ENCODE measurements at regions not wholly inside any gene's neighbourhood (a gene's known extent, or its start where the extent isn't known, plus 50 kb on each side); places are given as distances from the start of the nearest gene placed in this dataset.

DNA sequence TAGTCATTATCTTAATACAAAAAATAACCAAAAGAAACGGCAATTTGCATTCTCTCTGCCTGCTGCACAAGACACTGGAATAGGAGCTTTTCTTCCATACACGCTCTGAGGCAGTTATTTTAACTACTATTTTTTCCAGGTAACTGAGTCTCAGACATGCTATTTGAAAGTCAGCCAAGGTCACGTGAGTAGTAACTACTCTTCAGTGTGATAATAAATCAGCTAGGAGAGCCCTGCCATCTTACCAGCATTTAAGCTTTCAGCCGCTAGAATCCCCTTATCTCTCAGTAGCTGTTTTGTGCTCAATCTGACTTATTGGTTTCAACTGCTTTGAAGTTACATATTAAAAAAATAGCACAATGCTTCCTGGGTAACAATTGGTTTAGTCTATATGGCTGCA, 84.5 kb downstream of the NRN1 start:
- TF ChIP-seq, protein P1, sequence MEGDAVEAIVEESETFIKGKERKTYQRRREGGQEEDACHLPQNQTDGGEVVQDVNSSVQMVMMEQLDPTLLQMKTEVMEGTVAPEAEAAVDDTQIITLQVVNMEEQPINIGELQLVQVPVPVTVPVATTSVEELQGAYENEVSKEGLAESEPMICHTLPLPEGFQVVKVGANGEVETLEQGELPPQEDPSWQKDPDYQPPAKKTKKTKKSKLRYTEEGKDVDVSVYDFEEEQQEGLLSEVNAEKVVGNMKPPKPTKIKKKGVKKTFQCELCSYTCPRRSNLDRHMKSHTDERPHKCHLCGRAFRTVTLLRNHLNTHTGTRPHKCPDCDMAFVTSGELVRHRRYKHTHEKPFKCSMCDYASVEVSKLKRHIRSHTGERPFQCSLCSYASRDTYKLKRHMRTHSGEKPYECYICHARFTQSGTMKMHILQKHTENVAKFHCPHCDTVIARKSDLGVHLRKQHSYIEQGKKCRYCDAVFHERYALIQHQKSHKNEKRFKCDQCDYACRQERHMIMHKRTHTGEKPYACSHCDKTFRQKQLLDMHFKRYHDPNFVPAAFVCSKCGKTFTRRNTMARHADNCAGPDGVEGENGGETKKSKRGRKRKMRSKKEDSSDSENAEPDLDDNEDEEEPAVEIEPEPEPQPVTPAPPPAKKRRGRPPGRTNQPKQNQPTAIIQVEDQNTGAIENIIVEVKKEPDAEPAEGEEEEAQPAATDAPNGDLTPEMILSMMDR (IDR thresholded peaks at IDR 0.05; ENCODE audit: insufficient read depth, low read depth, low read length, missing control alignments), result no peak
- no peak for DNase-seq (ENCODE audit: low read depth)
- H3K4me3 ChIP-seq (ENCODE audit: low read depth, low read length), result no peak overlapping the region

DNA sequence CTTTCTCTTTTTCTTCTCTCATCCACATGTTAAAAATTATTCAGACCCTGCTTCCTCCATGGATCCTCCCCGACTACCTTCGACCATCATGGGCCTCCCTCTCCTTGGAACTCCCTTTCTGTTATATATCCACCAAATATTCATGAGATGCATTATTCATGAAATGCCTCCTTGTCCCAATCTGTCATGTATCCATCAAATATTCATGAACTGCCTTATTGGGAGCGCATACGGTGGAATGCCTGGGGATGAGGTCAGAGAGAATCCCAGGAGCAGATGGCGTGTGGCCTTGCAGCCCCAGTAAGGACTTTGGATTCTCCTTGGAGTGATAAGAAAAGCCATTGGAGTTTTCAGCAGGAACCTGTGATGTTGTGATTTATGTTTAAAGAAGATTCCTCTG, 97.0 kb downstream of the NRN1 start:
- no peak overlapping the region for H3K4me3 ChIP-seq (ENCODE audit: low read depth, low read length)
- DNase-seq (ENCODE audit: low read depth), result no peak
- TF ChIP-seq, protein P1 (IDR thresholded peaks at IDR 0.05; ENCODE audit: insufficient read depth, low read depth, low read length, missing control alignments), result no peak

DNA sequence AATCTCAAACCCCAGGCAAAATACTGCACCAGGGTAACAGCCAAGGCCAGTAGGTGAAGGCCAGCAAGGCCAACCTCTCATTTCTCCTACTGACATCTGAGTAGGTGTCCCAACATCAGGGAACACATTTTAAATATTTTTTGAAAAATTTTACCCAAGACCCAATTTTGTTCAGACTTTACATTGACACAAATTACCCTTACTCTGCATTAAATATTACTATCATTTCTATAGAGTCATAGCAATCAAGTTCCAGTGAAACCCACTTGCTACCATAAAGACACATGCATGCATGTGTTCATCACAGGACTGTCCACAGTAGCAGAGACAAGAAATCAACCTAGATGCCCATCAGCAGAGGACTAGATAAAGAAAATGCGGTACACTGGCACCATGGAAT, 99.9 kb downstream of the NRN1 start:
- TF ChIP-seq, protein P1 (IDR thresholded peaks at IDR 0.05; ENCODE audit: insufficient read depth, low read depth, low read length, missing control alignments), result no peak
- no peak for DNase-seq (ENCODE audit: low read depth)

DNA sequence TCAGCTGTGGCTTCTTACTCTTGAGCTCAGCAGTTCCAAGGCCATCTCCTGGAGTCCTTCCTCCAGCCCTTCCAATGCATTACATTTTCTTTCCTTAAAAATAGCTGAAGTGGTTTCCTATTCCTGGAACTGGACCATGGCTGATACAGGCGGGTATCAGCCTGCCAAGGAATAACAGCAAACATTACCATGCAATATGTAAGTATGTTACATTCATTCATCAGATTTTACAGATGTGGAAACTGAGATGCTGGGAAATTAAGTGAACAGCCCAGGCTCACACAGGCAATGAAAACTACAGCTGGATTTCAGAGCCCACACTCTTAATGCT, 100.4 kb downstream of the NRN1 start:
- TF ChIP-seq, protein P1 (IDR thresholded peaks at IDR 0.05; ENCODE audit: insufficient read depth, low read depth, low read length, missing control alignments), result no peak
- no peak overlapping the region for H3K4me3 ChIP-seq (ENCODE audit: low read depth, low read length)
- no peak for DNase-seq (ENCODE audit: low read depth)

More for the DNA sequence above, 99.9 kb downstream of the NRN1 start:
- H3K4me3 ChIP-seq (ENCODE audit: low read depth, low read length), result no peak overlapping the region

DNA sequence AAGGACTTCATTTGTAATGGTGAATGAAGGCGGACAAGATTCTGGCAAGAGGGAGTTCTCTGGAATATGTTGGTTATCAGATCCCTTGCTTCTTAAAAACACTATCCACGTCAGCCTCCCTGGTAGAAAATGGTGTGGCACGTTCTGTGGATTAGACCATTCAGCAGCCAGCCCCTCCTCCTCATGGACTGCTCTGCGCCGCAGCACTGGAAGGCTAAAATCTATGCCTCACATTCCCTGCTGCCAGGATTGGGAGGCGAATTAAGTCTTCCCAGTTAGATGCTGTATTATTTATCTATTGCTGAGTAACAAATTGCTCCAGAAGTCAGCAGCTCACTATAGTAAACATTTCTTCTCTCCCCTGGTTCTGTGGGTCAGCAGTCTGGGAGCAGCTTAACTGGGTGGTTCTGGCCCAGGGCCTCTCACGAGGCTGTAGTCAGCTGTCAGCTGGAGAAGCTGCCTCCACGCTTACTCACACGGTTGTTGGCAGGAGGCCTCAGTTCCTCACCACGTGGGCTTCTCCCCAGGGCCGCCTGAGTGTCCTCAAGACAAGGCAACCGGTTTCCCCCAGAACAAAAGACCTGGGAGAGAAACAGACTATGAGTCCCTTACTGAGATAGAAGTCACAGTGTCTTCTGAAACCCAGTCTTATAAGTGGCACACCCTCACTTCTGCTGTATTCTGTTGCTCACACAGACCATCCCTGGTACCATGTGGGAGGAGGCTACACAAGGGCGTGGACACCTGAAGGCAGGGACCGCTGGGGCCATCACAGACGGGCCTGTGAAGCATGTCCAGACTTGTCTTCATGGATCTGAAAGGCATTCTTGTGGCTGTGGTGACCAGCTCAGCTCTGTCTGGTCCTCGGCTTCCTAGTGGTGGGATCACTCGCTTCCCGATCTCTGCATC, 101.0 kb downstream of the NRN1 start:
- no peak for DNase-seq (ENCODE audit: low read depth)
- TF ChIP-seq, protein P1 (IDR thresholded peaks at IDR 0.05; ENCODE audit: insufficient read depth, low read depth, low read length, missing control alignments), result no peak

DNA sequence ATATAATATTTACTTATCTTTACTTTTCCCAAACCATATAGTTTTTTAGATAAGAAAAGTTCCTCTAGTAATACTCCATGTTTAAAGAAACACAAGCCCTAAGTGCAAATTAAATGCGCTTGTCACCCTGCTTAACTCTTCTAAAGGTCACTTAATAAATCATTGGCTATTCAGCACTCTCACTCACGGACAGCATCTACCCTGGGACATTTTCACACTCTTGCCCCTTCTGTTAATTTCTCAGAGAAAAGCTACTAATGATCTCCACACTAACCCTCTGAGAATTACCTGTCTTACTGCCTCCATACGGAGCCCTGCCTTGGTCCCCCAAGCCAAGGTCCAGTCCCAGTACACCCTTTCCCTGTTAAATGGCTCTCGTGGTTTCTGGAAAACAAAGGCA, 102.2 kb downstream of the NRN1 start:
- DNase-seq (ENCODE audit: low read depth), result no peak
- TF ChIP-seq, protein P1 (IDR thresholded peaks at IDR 0.05; ENCODE audit: insufficient read depth, low read depth, low read length, missing control alignments), result no peak
- no peak overlapping the region for H3K4me3 ChIP-seq (ENCODE audit: low read depth, low read length)

More for the DNA sequence above, 101.0 kb downstream of the NRN1 start:
- H3K4me3 ChIP-seq (ENCODE audit: low read depth, low read length), result no peak overlapping the region

All from GM12865 (cell line).